GM23248 (cell line): ENCODE measurements at regions not wholly inside any gene's neighbourhood (a gene's known extent, or its start where the extent isn't known, plus 50 kb on each side); places are given as distances from the start of the nearest gene placed in this dataset.

ENCODE experiments used
- DNase-seq: peaks from one replicate; pipeline ENCODE4 v3.0.0-alpha.2; 2015
- H2AFZ ChIP-seq: fragments of 200-600 bp; sonication (generic); 2 replicates; pipeline ENCODE4 v1.6.1; 2016; ENCODE audit warnings: antibody characterized with exemption
- H3F3A ChIP-seq: fragments of 200-600 bp; sonication (generic); 2 replicates; pipeline ENCODE4 v1.6.1; 2016; ENCODE audit warnings: mild to moderate bottlenecking, antibody characterized with exemption, mixed run types; ENCODE audit not compliant: insufficient read depth
- H3K27ac ChIP-seq: fragments of 200-600 bp; sonication (generic); 2 replicates; pipeline ENCODE4 v1.5.1; 2016; ENCODE audit warnings: mild to moderate bottlenecking
- H3K27me3 ChIP-seq: fragments of 200-600 bp; sonication (generic); replicated peaks from 2 replicates; pipeline ENCODE4 v1.6.1; 2016; ENCODE audit warnings: mild to moderate bottlenecking; ENCODE audit not compliant: insufficient read depth
- H3K36me3 ChIP-seq: fragments of 200-600 bp; sonication (generic); 2 replicates; pipeline ENCODE4 v1.6.1; 2016; ENCODE audit warnings: low read depth, mild to moderate bottlenecking
- H3K4me1 ChIP-seq: fragments of 200-600 bp; sonication (generic); 2 replicates; pipeline ENCODE4 v1.6.1; 2016; ENCODE audit warnings: mild to moderate bottlenecking; ENCODE audit not compliant: insufficient read depth
- H3K4me2 ChIP-seq: fragments of 200-600 bp; sonication (generic); one replicate; pipeline ENCODE4 v1.6.1; 2016; ENCODE audit warnings: mild to moderate bottlenecking; ENCODE audit not compliant: unreplicated experiment
- H3K4me3 ChIP-seq: fragments of 200-600 bp; sonication (generic); 2 replicates; pipeline ENCODE4 v1.5.1; 2016; ENCODE audit warnings: mild to moderate bottlenecking
- H3K79me2 ChIP-seq: fragments of 200-600 bp; sonication (generic); 2 replicates; pipeline ENCODE4 v1.6.1; 2016; ENCODE audit warnings: mild to moderate bottlenecking; ENCODE audit not compliant: insufficient read depth
- H3K9ac ChIP-seq: fragments of 200-600 bp; sonication (generic); 2 replicates; pipeline ENCODE4 v1.6.1; 2016; ENCODE audit warnings: mild to moderate bottlenecking
- H3K9me2 ChIP-seq: fragments of 200-600 bp; sonication (generic); 2 replicates; pipeline ENCODE4 v1.6.1; 2016; ENCODE audit warnings: mixed run types, mild to moderate bottlenecking, moderate library complexity; ENCODE audit not compliant: insufficient read depth
- H3K9me3 ChIP-seq: fragments of 200-600 bp; sonication (generic); one replicate; pipeline ENCODE4 v1.6.1; 2017; ENCODE audit warnings: low read depth
- H4K20me1 ChIP-seq: fragments of 200-600 bp; sonication (generic); 2 replicates; pipeline ENCODE4 v1.6.0; 2016; ENCODE audit not compliant: insufficient read depth
- EZH2 ChIP-seq: fragments of 200-600 bp; sonication (generic); IDR thresholded peaks from 2 replicates; pipeline ENCODE4 v1.6.1; 2018; ENCODE audit warnings: antibody characterized with exemption, mild to moderate bottlenecking; ENCODE audit not compliant: insufficient read depth, poor library complexity, severe bottlenecking
- EZH2phosphoT487 ChIP-seq: fragments of 200-600 bp; sonication (generic); IDR thresholded peaks from 2 replicates; pipeline ENCODE4 v1.6.1; 2018; ENCODE audit warnings: antibody characterized with exemption, moderate library complexity, mild to moderate bottlenecking, low read depth; ENCODE audit not compliant: insufficient read depth
- WGBS, 2 experiments: methylation state at CpG; one replicate each; pipeline ENCODE4 v1.1.6; 2015 to 2017; ENCODE audit warnings: low lambda C conversion rate in 2 of 2, low coverage in 1 of 2; ENCODE audit errors: missing lambda C conversion rate in 2 of 2; 5-methylcytosine and 5-hydroxymethylcytosine counted together
- in situ Hi-C: fragments of 300-500 bp; cut with MboI; formaldehyde crosslinking; loops from 2 replicates; pipeline ENCODE4 v1.15.0; 2020

DNA sequence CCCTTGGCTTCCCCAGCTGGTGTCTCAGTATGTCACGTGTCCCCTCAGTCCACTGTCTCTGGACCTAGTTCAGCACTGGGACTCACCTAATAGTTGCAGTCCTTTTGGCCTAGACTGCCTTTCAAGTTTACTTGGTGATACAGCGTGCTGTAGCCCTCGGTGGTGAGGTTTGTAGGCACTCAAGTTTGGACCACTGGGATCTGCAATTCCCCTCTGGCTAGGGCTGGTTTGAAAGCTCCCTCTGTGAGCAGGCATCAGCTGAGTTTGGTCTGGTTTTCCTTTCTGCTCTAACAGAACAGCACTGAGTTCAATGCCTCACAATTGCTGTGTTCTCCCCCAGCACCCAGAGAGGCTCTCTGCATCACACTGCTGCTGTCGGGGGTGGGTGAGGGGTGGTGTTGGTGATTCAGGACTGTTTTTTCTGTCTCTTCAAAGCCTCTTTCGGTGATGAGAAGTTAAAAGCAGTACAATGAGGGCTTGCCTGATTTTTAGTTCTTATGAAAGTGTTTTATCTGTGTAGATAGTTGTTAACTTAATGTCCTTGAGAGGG is 494.2 kb downstream of the TDRD15 start:
- Histone ChIP-seq H3K4me2 (no peak overlapping the region), H3K36me3 (no peaks in the 10 kb centered on the region), H3K79me2 (no peaks in the 10 kb centered on the region), H3K27me3 (no peaks in the 10 kb centered on the region), H3K9ac (no peak overlapping the region), H3K9me2 (no peaks in the 10 kb centered on the region), H3K4me1 (no peaks in the 10 kb centered on the region), H3K27ac (no peak overlapping the region), H3F3A (no peaks in the 10 kb centered on the region), H2AFZ (no peak overlapping the region), H3K4me3 (no peak overlapping the region), H4K20me1 (no peaks in the 10 kb centered on the region), H3K9me3 (no peaks in the 10 kb centered on the region)
- DNase-seq: no peak
- in situ Hi-C loops: no loop called here
- TF ChIP-seq EZH2phosphoT487 (no peak), EZH2 (no peak)
- whole genome bisulfite sequencing, 2 experiments: 9 to 15% methylated on average over 5 of the region's 5 CpGs

DNA sequence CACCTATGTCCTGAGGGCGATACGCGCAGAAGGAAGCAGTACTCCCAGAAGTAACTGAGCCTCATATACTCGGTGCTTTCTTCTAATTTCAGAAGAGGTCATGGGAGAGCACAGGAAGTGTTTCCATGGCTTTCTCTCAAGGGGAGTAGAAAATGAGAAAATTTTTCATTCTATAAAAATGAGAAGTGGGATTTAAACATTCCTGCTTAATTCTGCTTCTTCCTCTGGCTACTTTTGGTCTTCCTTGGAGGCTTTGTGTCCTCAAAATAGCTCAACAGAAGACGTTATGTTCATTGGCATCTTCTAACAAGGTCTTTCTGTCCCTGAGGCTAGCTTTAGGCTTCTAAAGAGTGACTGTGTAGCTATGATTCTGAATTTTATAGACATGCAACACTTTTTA is 497.0 kb downstream of the TDRD15 start:
- Histone ChIP-seq H3K9me3 (no peaks in the 10 kb centered on the region), H4K20me1 (no peaks in the 10 kb centered on the region), H3K36me3 (no peaks in the 10 kb centered on the region), H3K9me2 (no peaks in the 10 kb centered on the region), H3K27ac (no peak overlapping the region), H3K79me2 (no peaks in the 10 kb centered on the region), H3K27me3 (no peaks in the 10 kb centered on the region), H3F3A (no peaks in the 10 kb centered on the region), H3K4me1 (no peaks in the 10 kb centered on the region), H3K4me3 (no peak overlapping the region), H3K9ac (no peak overlapping the region), H2AFZ (no peak overlapping the region), H3K4me2 (no peak overlapping the region)
- in situ Hi-C loops: no loop called here
- no peak for DNase-seq
- WGBS, 2 experiments: 44 to 50% methylated on average over 5 of the region's 5 CpGs
- TF ChIP-seq EZH2: no peak
- TF ChIP-seq EZH2phosphoT487: no peak

DNA sequence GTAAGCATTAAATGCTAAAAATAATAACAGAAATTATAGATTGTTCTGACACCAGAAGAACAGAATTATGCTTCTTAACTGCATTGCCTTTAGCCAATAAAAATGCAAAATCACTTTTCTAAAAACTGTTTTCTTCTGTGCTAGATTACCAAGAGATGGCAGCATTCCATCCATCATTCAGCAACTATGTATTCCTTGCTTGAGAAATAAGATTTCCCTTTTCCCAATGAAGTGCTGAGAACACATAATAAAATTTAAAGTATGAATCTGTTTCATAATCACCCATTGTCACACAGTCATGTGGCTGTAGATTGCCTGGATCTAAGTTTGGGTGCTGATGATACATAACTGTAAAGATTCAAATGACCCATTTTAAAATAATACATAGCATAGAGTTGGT is 504.2 kb downstream of the TDRD15 start:
- Histone ChIP-seq H3K9me3 (no peaks in the 10 kb centered on the region), H3K79me2 (no peaks in the 10 kb centered on the region), H3K27ac (no peak overlapping the region), H3K4me2 (no peak overlapping the region), H3K4me1 (no peaks in the 10 kb centered on the region), H3K27me3 (no peaks in the 10 kb centered on the region), H2AFZ (no peak overlapping the region), H4K20me1 (no peaks in the 10 kb centered on the region), H3F3A (no peaks in the 10 kb centered on the region), H3K9ac (no peak overlapping the region), H3K9me2 (no peaks in the 10 kb centered on the region), H3K36me3 (no peaks in the 10 kb centered on the region), H3K4me3 (no peak overlapping the region)
- in situ Hi-C loops: no loop called here
- TF ChIP-seq EZH2 (no peak), EZH2phosphoT487 (no peak)
- no peak for DNase-seq

DNA sequence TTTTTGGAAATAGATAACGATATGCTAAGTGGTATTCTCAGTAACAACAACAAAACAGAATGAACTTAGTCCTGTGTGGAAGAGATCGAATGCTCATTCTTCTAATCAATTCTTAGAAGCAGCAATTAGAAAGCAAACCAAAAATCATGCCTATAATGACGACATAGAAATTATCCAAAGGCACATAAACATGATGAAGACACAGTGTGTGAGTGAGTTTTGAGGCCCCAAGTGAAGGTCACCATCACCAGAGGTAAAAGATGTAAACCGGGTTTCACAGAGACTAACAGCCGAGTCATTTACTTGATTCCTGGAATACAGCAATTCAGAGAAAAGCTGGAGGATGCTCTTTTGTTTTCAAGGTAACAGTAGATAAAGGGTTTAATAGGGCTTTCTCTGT is 509.2 kb downstream of the TDRD15 start:
- Histone ChIP-seq H3K79me2 (no peaks in the 10 kb centered on the region), H3K27ac (no peak overlapping the region), H3K9me3 (no peaks in the 10 kb centered on the region), H3K4me2 (no peak overlapping the region), H4K20me1 (no peaks in the 10 kb centered on the region), H3F3A (no peaks in the 10 kb centered on the region), H2AFZ (no peak overlapping the region), H3K9ac (no peak overlapping the region), H3K9me2 (no peaks in the 10 kb centered on the region), H3K4me1 (no peaks in the 10 kb centered on the region), H3K36me3 (no peaks in the 10 kb centered on the region), H3K27me3 (no peaks in the 10 kb centered on the region), H3K4me3 (no peak overlapping the region)
- in situ Hi-C loops: no loop called here
- DNase-seq: no peak
- 24 to 28% methylated on average over 5 of the region's 5 CpGs for WGBS, 2 experiments
- no peak for TF ChIP-seq EZH2
- TF ChIP-seq EZH2phosphoT487: no peak

DNA sequence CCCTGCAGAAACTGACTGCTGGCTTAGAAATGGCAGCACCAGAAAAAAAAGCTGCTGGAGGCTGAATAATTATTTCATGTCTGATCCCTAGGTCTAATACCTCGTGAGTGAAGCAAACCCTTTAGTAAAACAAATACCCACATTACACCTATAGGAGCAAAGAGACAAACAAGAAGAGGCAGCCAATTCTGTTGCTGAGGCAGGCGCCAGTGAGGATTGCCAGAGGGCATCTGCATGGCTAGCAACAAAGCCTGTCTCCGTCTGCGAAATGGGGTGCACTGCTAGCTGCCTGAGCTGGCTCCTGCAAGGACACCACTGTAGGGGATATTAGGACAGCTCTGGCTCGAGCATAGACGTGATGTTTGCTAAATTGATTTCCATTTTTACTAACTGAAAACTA is 509.7 kb downstream of the TDRD15 start:
- H3K9me3 ChIP-seq: no peaks in the 10 kb centered on the region
- no peaks in the 10 kb centered on the region for H3K4me1 ChIP-seq
- H3K4me2 ChIP-seq: no peak overlapping the region
- no peaks in the 10 kb centered on the region for H3F3A ChIP-seq
- H3K9ac ChIP-seq: no peak overlapping the region
- no peaks in the 10 kb centered on the region for H3K27me3 ChIP-seq
- no peaks in the 10 kb centered on the region for H3K79me2 ChIP-seq
- DNase-seq: no peak
- no peak overlapping the region for H2AFZ ChIP-seq
- no peak for TF ChIP-seq EZH2
- no peak for TF ChIP-seq EZH2phosphoT487
- no peaks in the 10 kb centered on the region for H3K36me3 ChIP-seq
- no peak overlapping the region for H3K4me3 ChIP-seq
- no peak overlapping the region for H3K27ac ChIP-seq
- no peaks in the 10 kb centered on the region for H4K20me1 ChIP-seq
- in situ Hi-C loops: no loop called here
- WGBS, 2 experiments: 10 to 15% methylated on average over 6 of the region's 6 CpGs
- no peaks in the 10 kb centered on the region for H3K9me2 ChIP-seq
